ENCODE measurements at regions not wholly inside any gene's neighbourhood (a gene's known extent, or its start where the extent isn't known, plus 50 kb on each side); places are given as distances from the start of the nearest gene placed in this dataset.
A peak's percentile ranks its signal among the peaks of the same experiment; 100 is the strongest.
"Not testable (repeated sequence)": the region's sequence is repeated elsewhere in the genome, so short reads cannot be mapped to it uniquely, and the experiment has no call there.

GRCh38 chr15:62894322-62895085 lies 148.0 kb upstream of the TPM1 start:
- DNase-seq (ENCODE audit: low spot score) = no peak

- no peak for DNase-seq (ENCODE audit: low spot score)
These were observed 147.2 kb upstream of the TPM1 start for GRCh38 chr15:62895139-62895866.

DNA sequence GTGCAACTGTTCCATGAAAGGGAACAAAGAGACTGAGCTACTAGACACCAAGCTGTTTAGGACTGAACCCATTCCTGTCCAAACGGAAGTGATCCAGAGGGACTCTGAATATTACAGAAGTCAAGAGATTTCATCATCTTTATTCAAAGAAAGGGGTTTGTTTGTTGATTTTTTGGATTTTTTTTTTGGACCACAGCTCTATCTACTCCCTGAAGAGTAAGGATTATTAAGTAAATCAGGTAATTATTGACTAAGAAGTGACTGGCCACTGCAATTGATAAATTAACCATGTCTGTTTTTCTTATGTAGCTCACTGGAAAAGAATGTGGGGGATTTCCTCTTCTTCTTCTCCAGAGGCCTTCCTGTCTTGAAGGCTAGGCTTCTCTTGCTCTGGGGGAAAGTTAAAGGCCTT lies 146.6 kb upstream of the TPM1 start:
- DNase-seq (ENCODE audit: low spot score) = no peak

DNA sequence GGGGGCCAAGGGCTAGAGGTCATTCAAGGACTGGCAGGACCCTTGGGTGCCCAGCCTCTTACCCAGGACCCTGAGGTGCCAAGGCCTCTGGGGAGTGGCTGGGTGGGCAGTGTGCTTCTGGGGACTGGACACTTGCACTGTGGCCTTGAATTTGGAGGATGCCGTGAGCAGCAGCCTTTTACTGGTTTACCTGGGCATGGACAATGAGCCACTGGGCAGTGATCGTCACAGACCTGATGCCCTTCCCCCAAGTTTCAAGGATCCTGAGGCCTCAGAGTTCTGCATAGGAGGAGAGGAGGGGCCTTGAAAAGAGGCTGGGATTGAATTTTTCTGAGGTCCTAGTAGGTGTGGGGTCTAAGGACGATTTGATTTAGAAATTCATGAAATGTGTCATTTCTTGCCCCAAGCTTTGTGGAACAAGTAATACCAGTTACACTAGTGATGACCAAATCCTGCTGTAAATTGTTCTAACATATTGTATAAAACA lies 146.1 kb upstream of the TPM1 start:
- no peak for DNase-seq (ENCODE audit: low spot score)

GRCh38 chr15:62896969-62897486 lies 145.5 kb upstream of the TPM1 start:
- DNase-seq (ENCODE audit: low spot score) = peak; percentile 95

DNA sequence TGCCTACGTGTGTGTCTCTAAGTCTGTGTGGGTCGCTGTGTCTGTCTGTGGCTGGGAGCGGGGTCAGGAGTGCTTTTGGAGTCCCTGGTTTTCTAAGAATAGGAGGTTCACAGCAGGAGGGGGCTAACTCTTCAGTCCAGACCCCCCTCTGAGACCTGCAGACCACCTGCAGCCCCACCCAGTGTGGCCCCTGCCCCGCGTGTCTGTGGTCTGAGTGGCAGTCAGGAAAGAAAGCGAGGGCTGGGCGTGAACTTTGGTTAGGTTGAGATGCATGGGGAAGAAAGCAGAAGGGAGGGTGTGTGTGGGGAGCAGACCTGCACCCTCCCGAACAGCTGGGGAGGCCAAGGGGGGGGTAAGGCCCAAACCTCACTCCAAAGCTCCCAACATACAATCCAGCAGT lies 144.9 kb upstream of the TPM1 start:
- DNase-seq (ENCODE audit: low spot score) = no peak

DNA sequence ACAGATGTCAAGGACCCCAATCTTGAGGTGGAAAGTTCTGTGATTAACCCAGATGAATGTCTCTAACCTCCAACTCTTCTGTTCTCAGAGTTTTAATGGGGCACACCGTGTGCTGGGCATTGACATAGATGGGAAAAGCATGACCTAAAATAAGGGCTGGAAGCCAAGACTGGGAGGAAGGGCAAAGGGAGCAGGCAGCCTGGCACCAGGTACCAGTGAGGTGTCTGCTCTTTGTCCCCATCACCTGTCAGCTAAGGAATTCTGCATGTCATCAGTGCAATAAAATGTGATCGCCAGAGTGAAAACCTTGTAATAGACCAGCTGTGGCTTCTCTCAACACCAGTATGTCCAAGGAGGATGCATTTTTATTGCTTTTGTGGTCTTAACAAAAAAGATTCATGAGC lies 143.5 kb upstream of the TPM1 start:
- DNase-seq (ENCODE audit: low spot score) = no peak

DNA sequence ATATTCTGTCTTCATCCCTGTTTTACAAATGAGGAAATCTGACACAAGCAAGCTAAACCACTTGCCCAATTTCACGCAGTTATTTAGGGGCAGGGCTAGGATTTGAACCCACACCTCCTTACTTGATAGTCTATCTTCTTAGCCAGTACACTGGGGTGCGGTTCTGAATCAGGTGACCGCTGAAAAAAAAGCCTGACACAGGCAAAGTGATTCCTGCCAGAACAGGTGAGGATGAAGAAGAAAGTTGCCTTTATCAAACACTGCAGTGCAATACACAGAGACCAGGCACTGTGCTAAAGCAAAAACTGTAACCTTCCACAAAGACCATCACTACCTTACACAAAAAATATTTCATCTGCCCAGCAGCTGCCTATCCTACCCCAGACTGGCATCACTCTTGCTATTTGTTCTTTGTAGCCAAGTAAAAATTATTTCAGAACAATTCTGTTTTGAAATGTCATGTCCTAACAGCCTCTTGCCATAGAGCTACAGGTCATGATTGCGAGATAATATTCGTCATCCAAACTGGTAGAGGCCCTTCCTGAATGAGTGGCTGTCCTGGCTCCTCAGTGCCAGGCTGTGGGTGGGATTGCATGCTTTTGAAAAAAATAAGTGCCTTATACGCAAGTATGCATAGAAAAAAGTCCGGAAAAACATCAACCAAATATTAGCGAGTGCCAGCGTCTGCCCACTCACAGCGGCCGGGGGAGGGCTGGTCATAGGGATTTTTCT lies 142.3 kb upstream of the TPM1 start:
- DNase-seq (ENCODE audit: low spot score) = no peak

DNA sequence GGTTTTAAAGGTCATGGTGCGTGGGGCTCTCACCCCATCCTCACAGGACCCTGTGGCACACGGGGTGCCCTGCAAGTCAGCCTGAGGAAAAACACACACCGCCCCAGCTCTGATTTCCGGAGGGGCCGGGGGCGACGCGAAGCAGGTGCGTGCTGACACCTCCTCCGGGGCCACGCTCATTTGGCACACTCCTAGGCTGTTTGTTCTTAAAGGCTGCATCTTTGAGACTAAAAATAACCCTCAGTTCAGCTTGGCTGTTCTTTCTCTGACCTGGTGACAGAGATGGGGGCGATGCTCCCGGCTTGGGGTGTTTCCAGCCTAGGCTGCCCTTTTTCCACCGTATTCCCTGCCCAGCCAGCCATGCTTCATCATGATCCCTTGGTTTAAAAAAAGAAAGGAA lies 141.5 kb upstream of the TPM1 start:
- DNase-seq (ENCODE audit: low spot score) = no peak

DNA sequence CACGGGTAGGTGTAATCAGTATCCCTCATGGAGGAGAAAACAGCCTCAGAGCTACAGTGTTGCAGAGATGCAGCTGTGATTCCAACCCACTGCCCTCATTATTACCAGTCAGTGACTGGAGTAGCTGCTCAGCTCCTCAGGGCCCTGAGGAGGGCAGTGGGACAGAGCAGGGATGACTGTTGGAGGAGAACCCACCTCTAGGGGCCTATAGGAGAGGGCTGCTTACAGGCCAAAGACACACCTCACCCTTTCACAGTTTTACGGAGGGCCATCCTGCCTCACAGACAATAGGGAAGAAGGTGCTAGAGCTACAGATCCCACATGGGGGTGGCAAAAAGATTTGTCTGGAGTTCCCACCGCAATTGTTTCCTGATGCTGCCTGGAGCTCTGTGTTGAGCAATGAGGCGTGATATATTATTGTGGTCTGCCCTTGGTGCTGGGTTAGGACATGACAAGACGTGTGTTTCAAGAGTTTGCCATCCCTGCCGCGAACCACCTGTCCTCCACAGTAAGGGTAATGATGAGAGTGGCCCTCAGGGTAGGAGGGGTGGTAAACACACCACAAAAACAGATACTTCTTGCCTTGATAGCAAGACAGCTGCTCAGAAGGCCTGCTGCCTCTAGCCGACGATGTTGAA lies 140.5 kb upstream of the TPM1 start:
- no peak for DNase-seq (ENCODE audit: low spot score)

DNA sequence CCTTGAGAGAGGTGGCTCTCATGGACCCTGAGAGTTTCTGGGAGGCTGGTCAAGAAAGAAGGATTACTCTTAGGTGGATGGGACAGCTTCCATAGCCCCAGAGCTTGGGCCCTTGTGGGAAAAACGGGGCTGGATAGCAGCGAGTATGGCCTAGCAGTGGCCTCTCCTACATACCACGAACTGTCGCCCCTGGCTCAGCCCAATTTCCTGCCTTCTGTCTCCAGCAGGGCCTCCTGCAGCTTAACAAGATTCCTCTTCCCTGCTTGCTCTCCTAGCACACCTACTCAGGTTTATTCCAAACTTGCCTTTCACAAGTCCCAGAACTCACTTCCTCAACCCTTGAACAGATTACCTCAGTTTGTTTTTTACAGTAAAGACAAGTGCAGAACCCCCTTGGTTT lies 139.7 kb upstream of the TPM1 start:
- no peak for DNase-seq (ENCODE audit: low spot score)

DNA sequence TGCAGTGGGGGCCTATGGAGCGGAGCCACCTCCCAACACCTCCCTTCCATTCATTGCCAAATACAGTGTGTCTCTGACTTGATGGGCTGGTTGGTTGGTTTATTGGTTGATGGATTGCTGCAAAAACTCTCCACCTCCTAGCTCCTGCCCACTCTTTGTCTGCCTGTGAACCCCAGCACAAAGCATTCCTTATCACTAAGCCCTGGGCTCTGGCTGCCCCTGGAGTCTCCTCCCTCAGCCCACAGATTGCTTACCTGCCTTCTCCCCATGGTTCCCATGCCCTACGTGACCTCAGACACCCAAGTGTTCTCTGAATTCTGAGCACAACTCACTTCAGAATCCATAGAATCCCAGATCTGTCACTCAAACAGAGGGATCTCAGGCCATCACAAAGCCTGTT lies 139.1 kb upstream of the TPM1 start:
- no peak for DNase-seq (ENCODE audit: low spot score)

DNA sequence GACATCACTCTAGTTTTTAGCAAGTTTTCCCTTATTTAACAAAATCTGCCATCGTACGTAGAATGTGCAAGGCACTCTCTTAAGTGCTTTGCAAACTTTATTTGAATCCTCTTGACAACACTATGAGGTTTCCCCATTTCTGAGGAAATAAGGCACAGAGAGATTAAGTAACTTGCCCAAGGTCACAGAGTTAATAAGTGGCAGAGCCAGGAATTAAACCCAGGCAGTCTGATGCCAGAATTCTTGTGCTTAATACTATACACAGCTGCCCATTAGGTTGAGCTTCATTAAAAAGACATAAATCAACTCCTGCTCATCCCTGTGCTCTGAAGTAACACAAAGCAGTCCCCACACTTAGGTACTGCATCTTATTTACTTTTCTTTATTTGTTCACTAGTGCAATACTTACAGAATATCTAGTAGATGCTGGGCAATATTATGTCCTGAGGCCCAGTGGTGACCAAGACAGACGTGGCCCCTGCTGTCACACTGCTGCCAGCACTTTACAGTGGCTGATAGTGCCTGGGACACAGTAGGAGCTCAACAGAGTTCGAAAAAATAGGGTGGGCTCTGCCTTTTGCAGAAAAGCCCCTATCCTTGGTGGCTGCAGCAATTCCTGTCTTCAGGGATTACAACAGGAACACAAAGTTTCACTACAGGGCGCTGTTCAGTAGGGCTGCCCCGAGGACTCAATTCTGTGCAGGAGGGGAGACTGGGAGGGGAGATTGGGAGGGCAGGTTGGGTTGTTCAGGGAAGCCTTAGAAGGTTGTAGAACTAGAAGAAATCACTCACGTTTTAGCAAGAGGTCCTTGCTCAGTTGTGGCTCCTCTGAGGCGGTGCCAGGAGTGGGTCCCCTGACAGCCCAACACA lies 138.3 kb upstream of the TPM1 start:
- no peak for DNase-seq (ENCODE audit: low spot score)

DNA sequence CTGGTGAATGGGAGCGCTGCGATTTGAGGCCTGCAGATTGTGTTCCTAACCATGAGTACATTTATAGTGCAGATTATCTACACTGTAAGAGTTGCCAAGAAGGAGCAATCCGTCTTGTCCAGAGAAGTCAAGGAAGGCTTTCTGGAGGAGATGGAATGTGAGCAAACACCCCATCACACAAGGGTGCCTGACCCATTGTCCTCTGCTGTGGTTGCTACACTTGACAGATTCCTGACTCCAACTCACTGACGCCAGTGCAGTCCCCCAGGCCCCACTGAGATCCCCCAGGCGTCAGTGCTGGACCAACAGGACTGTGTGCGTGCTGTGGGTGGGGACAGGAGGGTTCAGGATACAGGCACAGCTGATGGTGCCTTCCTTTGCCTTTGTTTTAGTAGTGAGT lies 135.9 kb upstream of the TPM1 start:
- no peak for DNase-seq (ENCODE audit: low spot score)

- no peak for DNase-seq (ENCODE audit: low spot score)
These were observed 135.3 kb upstream of the TPM1 start for GRCh38 chr15:62907275-62907674.

DNA sequence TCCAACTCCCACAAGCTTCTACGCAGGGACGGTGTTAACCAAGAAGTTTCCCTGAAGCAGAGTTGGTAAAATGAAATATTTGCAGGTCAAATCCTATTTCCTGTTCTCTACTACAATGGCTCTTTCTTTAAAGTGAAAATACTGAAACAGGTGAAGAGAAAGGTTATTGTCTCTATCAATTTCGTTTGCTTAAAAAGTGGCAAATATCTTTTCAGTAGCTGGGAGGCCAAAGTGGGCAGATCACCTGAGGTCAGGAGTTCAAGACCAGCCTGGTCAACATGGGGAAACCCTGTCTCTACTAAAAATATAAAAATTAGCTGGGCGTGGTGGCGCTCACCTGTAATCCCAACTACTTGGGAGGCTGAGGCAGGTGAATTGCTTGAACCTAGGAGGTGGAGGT lies 134.2 kb upstream of the TPM1 start:
- DNase-seq (ENCODE audit: low spot score) = not testable (repeated sequence)

DNA sequence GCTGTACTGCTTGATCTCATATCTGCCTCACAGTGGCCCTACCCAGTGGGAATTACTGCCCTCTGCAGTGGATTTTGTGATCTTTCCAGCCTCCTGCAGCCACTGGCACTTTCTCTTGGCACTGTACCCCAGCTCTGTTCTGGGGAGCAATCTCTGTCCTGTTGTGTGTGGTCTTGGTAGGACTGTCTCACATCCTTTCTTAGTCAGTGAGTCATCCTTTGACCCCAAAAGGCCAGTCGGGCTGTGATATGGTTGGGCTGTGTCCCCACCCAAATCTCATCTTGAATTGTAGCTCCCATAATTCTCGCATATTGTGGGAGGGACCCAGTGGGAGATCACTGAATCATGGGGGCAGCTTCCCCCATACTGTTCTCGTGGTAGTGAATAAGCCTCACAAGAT lies 133.3 kb upstream of the TPM1 start:
- no peak for DNase-seq (ENCODE audit: low spot score)

GRCh38 chr15:62912282-62912681 lies 130.3 kb upstream of the TPM1 start:
- no peak for DNase-seq (ENCODE audit: low spot score)

DNA sequence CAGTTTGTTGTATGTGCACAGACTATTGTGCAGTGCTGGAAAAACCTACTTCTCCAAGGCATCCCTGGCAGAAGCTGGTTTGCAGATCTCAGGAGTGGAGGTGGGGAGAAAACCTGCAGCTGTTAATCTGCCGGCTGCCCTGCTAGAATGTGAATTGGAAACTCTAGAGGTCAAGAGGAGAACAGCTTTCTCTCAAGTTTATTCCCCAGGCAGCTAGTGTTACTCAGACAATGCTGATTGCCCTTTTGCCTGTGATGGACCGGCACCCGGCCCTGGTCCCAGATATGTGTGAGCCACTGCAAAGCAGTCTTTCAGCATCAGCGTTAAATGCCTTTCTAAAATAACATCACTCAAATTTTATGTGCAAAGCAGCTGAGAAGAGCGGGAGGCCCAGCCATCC lies 129.7 kb upstream of the TPM1 start:
- DNase-seq (ENCODE audit: low spot score) = no peak

GRCh38 chr15:62913246-62913645 lies 129.3 kb upstream of the TPM1 start:
- DNase-seq (ENCODE audit: low spot score) = no peak

DNA sequence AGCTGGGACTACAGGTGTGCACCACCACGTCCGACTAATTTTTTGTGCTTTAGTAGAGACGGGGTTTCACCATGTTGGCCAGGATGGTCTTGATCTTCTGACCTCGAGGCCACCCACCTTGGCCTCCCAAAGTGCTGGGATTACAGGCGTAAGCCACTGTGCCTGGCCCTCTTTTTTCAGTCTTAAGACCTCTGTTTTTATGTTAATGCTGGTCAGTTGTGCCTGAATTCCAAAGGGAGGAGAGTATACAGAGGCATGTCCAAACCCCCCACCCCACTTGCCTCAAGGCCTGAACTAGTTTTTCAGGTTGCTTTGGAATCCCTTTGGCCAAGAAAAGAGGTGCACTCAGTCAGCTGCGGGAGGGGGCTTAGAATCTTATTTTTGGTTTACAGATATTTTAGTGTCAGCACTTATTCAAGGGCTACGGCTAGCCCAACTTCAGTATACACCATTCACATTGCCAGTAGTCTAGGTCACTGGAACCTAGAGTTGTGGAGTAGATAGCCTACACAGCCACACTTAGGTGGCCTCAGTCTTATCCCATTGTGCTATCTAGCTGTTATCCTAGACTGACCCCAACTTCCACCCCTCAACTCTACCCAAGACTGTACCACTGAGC lies 128.0 kb upstream of the TPM1 start:
- DNase-seq (ENCODE audit: low spot score) = no peak
